Esophagus squamous epithelium (tissue), 5 donors: ENCODE measurements at regions not wholly inside any gene's neighbourhood (a gene's known extent, or its start where the extent isn't known, plus 50 kb on each side); places are given as distances from the start of the nearest gene placed in this dataset.

ENCODE experiments used
- DNase-seq: peaks from one replicate; lab custom pipeline; 2025; lab: John Stamatoyannopoulos, UW
- H3K27ac ChIP-seq, 4 donors: fragments of 200-600 bp; sonication (generic); one replicate each; pipeline ENCODE4 v1.5.1; 2016 to 2019; ENCODE audit warnings: mild to moderate bottlenecking in 1 of 4
- H3K27me3 ChIP-seq, 4 donors: fragments of 200-600 bp; sonication (generic); 1 replicate in 3 of 4; 2 replicates in 1 of 4; pipeline versions ENCODE4 v1.5.1 to v1.6.0; 2017 to 2021; ENCODE audit warnings: antibody characterized with exemption in 1 of 4
- H3K36me3 ChIP-seq, 3 donors: fragments of 200-600 bp; sonication (generic); one replicate each; pipeline ENCODE4 v1.5.1; 2016 to 2019
- H3K4me1 ChIP-seq, 3 donors: fragments of 200-600 bp; sonication (generic); one replicate each; pipeline ENCODE4 v1.5.1; 2017 to 2019
- H3K4me3 ChIP-seq, 4 donors: fragments of 200-600 bp; sonication (generic); 1 replicate in 3 of 4; 2 replicates in 1 of 4; pipeline ENCODE4 v1.5.1; 2016 to 2019; ENCODE audit warnings: mild to moderate bottlenecking in 2 of 4, moderate library complexity in 1 of 4
- H3K9me3 ChIP-seq, 3 donors: fragments of 200-600 bp; sonication (generic); one replicate each; pipeline ENCODE4 v1.5.1; 2016 to 2019
- POLR2A ChIP-seq, 4 donors: fragments of 450-650 bp; IDR thresholded peaks; one replicate each; pipeline ENCODE4 v1.6.1; 2017; ENCODE audit warnings: antibody characterized with exemption in 4 of 4, mild to moderate bottlenecking in 4 of 4, moderate library complexity in 3 of 4
- WGBS, 2 donors: methylation state at CpG; one replicate each; pipeline ENCODE4 v1.1.5; 2018; 5-methylcytosine and 5-hydroxymethylcytosine counted together
- intact Hi-C: fragments of 100-400 bp; cut with DNase I; formaldehyde crosslinking; loops from one replicate; pipeline ENCODE4 v1.15.0; 2022
- TF ChIP-seq, protein P1 (sequence below), 6 experiments: fragments of 450-650 bp in 4 of 6; fragments of 200-600 bp in 2 of 6; sonication (generic) in 2 of 6; IDR thresholded peaks; one replicate each; pipeline ENCODE4 v1.5.1; 2016 to 2019; ENCODE audit warnings: antibody characterized with exemption in 6 of 6, mild to moderate bottlenecking in 4 of 6, moderate library complexity in 4 of 6
- donor health status: DM: yes; HTN: yes; CAD: no.

DNA sequence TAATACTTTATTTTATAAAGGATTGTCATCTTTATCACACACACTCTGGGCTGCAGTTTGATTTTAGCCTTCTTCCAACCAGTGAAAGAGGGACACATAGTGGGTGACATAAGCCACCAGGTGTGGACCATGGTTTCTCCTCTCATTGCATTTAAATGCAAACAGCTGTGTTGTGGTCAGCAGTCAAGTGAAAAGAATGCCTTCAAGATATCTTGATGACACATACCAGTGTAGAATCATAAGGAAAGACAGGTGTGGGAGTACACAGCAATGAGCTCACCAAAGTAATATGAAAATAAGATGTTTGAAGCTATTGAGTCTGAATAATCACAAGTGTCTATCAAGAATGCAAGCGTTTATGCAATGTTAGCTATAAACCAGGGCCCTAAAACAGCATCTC lies 580.0 kb downstream of the XPNPEP1 start:
- Histone ChIP-seq H3K4me3 (no peak overlapping the region), H3K4me1 (no peaks in the 10 kb centered on the region), H3K27me3 (no peaks in the 10 kb centered on the region), H3K36me3 (no peaks in the 10 kb centered on the region), H3K27ac (no peak overlapping the region), H3K9me3 (peaks cover 0 to 10% (median 4%) of the 10 kb centered on the region in 3 donors)
- no peak for TF ChIP-seq POLR2A (IDR thresholded peaks at IDR 0.05)
- TF ChIP-seq, protein P1, sequence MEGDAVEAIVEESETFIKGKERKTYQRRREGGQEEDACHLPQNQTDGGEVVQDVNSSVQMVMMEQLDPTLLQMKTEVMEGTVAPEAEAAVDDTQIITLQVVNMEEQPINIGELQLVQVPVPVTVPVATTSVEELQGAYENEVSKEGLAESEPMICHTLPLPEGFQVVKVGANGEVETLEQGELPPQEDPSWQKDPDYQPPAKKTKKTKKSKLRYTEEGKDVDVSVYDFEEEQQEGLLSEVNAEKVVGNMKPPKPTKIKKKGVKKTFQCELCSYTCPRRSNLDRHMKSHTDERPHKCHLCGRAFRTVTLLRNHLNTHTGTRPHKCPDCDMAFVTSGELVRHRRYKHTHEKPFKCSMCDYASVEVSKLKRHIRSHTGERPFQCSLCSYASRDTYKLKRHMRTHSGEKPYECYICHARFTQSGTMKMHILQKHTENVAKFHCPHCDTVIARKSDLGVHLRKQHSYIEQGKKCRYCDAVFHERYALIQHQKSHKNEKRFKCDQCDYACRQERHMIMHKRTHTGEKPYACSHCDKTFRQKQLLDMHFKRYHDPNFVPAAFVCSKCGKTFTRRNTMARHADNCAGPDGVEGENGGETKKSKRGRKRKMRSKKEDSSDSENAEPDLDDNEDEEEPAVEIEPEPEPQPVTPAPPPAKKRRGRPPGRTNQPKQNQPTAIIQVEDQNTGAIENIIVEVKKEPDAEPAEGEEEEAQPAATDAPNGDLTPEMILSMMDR (IDR thresholded peaks at IDR 0.05), result no peak
- intact Hi-C loops, result no loop called here
- 73 to 86% methylated on average over 1 of the region's 1 CpG for WGBS, 2 donors
- DNase-seq, result no peak

DNA sequence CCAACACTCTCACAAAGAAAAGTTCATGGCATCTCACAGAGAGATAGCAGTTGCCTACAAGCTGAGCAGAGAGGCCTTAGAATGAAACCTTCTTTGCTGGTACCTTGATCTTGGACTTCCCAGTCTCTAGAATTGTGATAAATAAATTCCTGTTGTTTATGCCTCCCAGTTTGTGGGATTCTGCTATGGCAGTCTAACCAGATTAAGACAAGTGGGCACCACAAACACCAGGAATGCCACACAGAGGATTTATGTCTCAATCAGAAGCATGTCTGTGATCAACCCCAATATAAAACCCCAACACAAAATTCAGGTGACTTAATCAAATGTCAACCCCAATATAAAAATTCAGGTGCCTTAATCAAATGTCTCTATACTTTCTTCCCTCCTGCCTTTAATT lies 581.3 kb downstream of the XPNPEP1 start:
- H3K27me3 ChIP-seq, result no peaks in the 10 kb centered on the region
- intact Hi-C loops, result no loop called here
- H3K36me3 ChIP-seq, result no peaks in the 10 kb centered on the region
- TF ChIP-seq POLR2A (IDR thresholded peaks at IDR 0.05), result no peak
- TF ChIP-seq, protein P1 (IDR thresholded peaks at IDR 0.05), result no peak
- no peak overlapping the region for H3K27ac ChIP-seq
- no peak overlapping the region for H3K4me3 ChIP-seq
- no peaks in the 10 kb centered on the region for H3K4me1 ChIP-seq
- peaks cover 0 to 10% (median 4%) of the 10 kb centered on the region in 3 donors for H3K9me3 ChIP-seq
- no peak for DNase-seq

DNA sequence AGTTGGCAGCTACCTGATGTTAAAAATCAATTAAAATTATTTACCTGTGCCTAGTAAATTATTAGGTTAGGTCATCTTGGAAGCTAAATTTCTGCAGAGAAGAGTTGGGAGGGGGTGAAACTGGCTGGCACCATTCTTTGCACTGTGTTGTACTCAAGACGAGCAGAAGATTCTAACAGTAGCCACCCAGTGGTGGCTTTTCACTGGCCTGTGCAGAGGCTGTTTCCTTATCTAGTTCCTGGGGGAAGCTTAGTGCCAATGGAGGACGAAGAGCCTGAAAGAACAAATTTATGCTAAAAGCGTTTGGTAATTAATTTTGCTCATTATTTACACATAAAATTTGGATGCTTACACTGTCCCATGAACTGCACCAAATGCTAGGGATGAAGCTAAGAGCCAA lies 595.3 kb downstream of the XPNPEP1 start:
- no peak for TF ChIP-seq POLR2A (IDR thresholded peaks at IDR 0.05)
- TF ChIP-seq, protein P1 (IDR thresholded peaks at IDR 0.05), result no peak
- 61 to 63% methylated on average over 3 of the region's 3 CpGs for WGBS, 2 donors
- DNase-seq, result no peak
- Histone ChIP-seq H3K9me3 (no peaks in the 10 kb centered on the region), H3K4me3 (no peak overlapping the region), H3K27ac (no peak overlapping the region), H3K36me3 (no peaks in the 10 kb centered on the region), H3K4me1 (no peaks in the 10 kb centered on the region), H3K27me3 (no peaks in the 10 kb centered on the region)
- intact Hi-C loops, result no loop called here

DNA sequence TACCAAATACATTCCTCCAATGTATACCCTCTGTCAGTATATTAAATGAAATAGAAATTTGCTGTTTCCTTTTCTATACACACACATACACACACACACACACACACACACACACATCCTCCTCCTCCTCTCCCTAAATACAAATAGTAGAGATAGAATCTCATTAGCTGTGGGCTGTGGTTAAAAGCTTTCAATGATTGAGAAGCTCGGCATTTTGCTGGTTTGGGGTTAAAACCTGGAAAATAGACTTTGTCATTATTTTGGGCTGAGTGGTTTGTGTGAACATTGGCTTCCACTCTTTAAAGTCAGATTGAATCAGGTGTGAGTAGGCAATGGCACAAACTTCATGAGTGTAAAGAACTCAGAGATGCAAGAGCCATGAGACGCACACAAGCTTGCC lies 596.0 kb downstream of the XPNPEP1 start:
- Histone ChIP-seq H3K4me1 (no peaks in the 10 kb centered on the region), H3K9me3 (no peaks in the 10 kb centered on the region), H3K27ac (no peak overlapping the region), H3K4me3 (no peak overlapping the region), H3K27me3 (no peaks in the 10 kb centered on the region), H3K36me3 (no peaks in the 10 kb centered on the region)
- intact Hi-C loops, result no loop called here
- no peak for DNase-seq
- TF ChIP-seq POLR2A (IDR thresholded peaks at IDR 0.05), result no peak
- TF ChIP-seq, protein P1 (IDR thresholded peaks at IDR 0.05), result no peak
- 81 to 86% methylated on average over 2 of the region's 2 CpGs for WGBS, 2 donors

DNA sequence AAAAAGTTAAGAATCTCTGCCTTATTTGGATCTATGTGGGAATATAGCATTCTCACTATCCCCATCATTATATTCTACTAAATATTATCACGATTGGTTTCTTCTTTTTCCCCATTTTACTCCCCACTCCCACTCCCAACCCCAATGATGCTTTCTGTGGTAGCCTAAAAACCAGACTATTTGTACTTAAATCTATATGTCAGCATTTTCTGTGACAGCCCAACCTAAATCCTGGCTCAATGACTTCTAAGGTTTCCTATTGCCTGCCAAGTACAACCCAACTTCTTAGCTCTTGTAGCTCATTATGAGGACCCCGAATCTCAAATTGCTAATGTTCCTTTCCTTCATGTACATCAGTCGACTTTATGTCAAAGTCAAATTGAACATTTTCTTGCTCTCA lies 598.6 kb downstream of the XPNPEP1 start:
- H3K4me3 ChIP-seq, result no peak overlapping the region
- no peaks in the 10 kb centered on the region for H3K4me1 ChIP-seq
- H3K9me3 ChIP-seq, result no peaks in the 10 kb centered on the region
- H3K36me3 ChIP-seq, result no peaks in the 10 kb centered on the region
- DNase-seq, result no peak
- 73 to 80% methylated on average over 3 of the region's 3 CpGs for WGBS, 2 donors
- no peaks in the 10 kb centered on the region for H3K27me3 ChIP-seq
- H3K27ac ChIP-seq, result no peak overlapping the region
- TF ChIP-seq, protein P1 (IDR thresholded peaks at IDR 0.05), result no peak
- no peak for TF ChIP-seq POLR2A (IDR thresholded peaks at IDR 0.05)
- intact Hi-C loops, result no loop called here
